Smooth muscle cell (in vitro differentiated cells): ENCODE measurements at regions not wholly inside any gene's neighbourhood (a gene's known extent, or its start where the extent isn't known, plus 50 kb on each side); places are given as distances from the start of the nearest gene placed in this dataset.

Experiments
- DNase-seq: peaks from one replicate; lab custom pipeline; 2025; ENCODE audit not compliant: unreplicated experiment; lab: John Stamatoyannopoulos, UW
- H2AFZ ChIP-seq: fragments of 200-600 bp; sonication (generic); 2 replicates; pipeline ENCODE4 v1.6.0; 2016; ENCODE audit warnings: antibody characterized with exemption, low read depth, mild to moderate bottlenecking
- H3F3A ChIP-seq: fragments of 200-600 bp; sonication (generic); 2 replicates; pipeline ENCODE4 v1.6.0; 2017; ENCODE audit warnings: antibody characterized with exemption, low read depth
- H3K27ac ChIP-seq: fragments of 200-600 bp; sonication (generic); 2 replicates; pipeline ENCODE4 v1.5.1; 2016; ENCODE audit warnings: low read depth, mild to moderate bottlenecking
- H3K27me3 ChIP-seq: fragments of 200-600 bp; sonication (generic); 2 replicates; pipeline ENCODE4 v1.6.1; 2016; ENCODE audit warnings: low read depth, mild to moderate bottlenecking
- H3K36me3 ChIP-seq: fragments of 200-600 bp; sonication (generic); 2 replicates; pipeline ENCODE4 v1.5.1; 2016; ENCODE audit warnings: low read depth
- H3K4me1 ChIP-seq: fragments of 200-600 bp; sonication (generic); 2 replicates; pipeline ENCODE4 v1.5.1; 2016; ENCODE audit warnings: low read depth
- H3K4me2 ChIP-seq: fragments of 200-600 bp; sonication (generic); 2 replicates; pipeline ENCODE4 v1.6.0; 2016; ENCODE audit warnings: mild to moderate bottlenecking
- H3K4me3 ChIP-seq: fragments of 200-600 bp; sonication (generic); 2 replicates; pipeline ENCODE4 v1.5.1; 2016; ENCODE audit warnings: mild to moderate bottlenecking
- H3K79me2 ChIP-seq: fragments of 200-600 bp; sonication (generic); 2 replicates; pipeline ENCODE4 v1.6.0; 2016; ENCODE audit warnings: low read depth, mild to moderate bottlenecking
- H3K9ac ChIP-seq: fragments of 200-600 bp; sonication (generic); 2 replicates; pipeline ENCODE4 v1.6.0; 2016; ENCODE audit warnings: low read depth
- H3K9me3 ChIP-seq: fragments of 200-600 bp; sonication (generic); replicated peaks from 2 replicates; pipeline ENCODE4 v1.5.1; 2016; ENCODE audit warnings: low read depth
- H4K20me1 ChIP-seq: fragments of 200-600 bp; sonication (generic); 2 replicates; pipeline ENCODE4 v1.6.0; 2016; ENCODE audit warnings: low read depth
- WGBS: methylation state at CpG from one replicate; pipeline ENCODE4 v1.1.7; 2016; ENCODE audit warnings: low lambda C conversion rate; 5-methylcytosine and 5-hydroxymethylcytosine counted together
- TF ChIP-seq, protein P1 (sequence below): fragments of 200-600 bp; sonication (generic); IDR thresholded peaks from 2 replicates; pipeline ENCODE4 v1.5.1; 2017; ENCODE audit warnings: borderline replicate concordance, mild to moderate bottlenecking, antibody characterized with exemption; ENCODE audit not compliant: insufficient read depth, poor library complexity, severe bottlenecking

GRCh38 chr11:76279038-76279437 is 72.7 kb upstream of the WNT11 start:
- H3K27ac ChIP-seq, result no peak overlapping the region
- no peaks in the 10 kb centered on the region for H3F3A ChIP-seq
- no peak overlapping the region for H3K9ac ChIP-seq
- TF ChIP-seq, protein P1, sequence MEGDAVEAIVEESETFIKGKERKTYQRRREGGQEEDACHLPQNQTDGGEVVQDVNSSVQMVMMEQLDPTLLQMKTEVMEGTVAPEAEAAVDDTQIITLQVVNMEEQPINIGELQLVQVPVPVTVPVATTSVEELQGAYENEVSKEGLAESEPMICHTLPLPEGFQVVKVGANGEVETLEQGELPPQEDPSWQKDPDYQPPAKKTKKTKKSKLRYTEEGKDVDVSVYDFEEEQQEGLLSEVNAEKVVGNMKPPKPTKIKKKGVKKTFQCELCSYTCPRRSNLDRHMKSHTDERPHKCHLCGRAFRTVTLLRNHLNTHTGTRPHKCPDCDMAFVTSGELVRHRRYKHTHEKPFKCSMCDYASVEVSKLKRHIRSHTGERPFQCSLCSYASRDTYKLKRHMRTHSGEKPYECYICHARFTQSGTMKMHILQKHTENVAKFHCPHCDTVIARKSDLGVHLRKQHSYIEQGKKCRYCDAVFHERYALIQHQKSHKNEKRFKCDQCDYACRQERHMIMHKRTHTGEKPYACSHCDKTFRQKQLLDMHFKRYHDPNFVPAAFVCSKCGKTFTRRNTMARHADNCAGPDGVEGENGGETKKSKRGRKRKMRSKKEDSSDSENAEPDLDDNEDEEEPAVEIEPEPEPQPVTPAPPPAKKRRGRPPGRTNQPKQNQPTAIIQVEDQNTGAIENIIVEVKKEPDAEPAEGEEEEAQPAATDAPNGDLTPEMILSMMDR, result no peak
- H3K27me3 ChIP-seq, result peaks cover 2% of the 10 kb centered on the region
- H3K4me3 ChIP-seq, result no peak overlapping the region
- H2AFZ ChIP-seq, result no peak overlapping the region
- H3K36me3 ChIP-seq, result no peaks in the 10 kb centered on the region
- H3K79me2 ChIP-seq, result no peaks in the 10 kb centered on the region
- no peaks in the 10 kb centered on the region for H4K20me1 ChIP-seq
- 96% methylated on average over 6 of the region's 6 CpGs for WGBS
- DNase-seq, result no peak
- H3K4me2 ChIP-seq, result no peak overlapping the region
- H3K9me3 ChIP-seq, result no peaks in the 10 kb centered on the region
- H3K4me1 ChIP-seq, result no peaks in the 10 kb centered on the region

DNA sequence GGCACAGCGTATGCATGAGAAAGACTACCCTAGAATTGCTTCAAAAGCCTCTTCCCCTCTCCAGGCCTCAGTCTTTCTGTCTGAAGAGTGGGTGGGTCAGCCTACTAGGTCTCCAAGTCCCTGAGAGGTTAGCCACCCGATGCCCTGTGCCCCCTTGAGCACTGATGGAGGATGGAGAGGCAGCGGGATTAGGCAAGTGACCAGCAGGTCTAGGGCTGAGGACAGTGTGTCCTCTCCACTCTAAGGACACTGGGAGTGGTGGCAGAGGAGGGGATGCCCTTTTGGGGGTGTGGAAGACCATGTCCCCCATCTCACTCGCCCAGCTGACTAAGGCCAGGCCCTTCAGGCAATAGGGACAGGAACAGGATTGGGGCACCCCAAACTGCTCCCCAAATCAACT is 72.2 kb upstream of the WNT11 start:
- H3K79me2 ChIP-seq, result no peaks in the 10 kb centered on the region
- no peak overlapping the region for H3K4me2 ChIP-seq
- H3F3A ChIP-seq, result no peaks in the 10 kb centered on the region
- H3K4me3 ChIP-seq, result no peak overlapping the region
- H3K36me3 ChIP-seq, result no peaks in the 10 kb centered on the region
- TF ChIP-seq, protein P1, result no peak
- no peak overlapping the region for H3K9ac ChIP-seq
- H3K4me1 ChIP-seq, result no peaks in the 10 kb centered on the region
- no peak overlapping the region for H2AFZ ChIP-seq
- no peak for DNase-seq
- 96% methylated on average over 4 of the region's 4 CpGs for WGBS
- H3K27me3 ChIP-seq, result peaks cover 2% of the 10 kb centered on the region
- H4K20me1 ChIP-seq, result no peaks in the 10 kb centered on the region
- no peaks in the 10 kb centered on the region for H3K9me3 ChIP-seq
- H3K27ac ChIP-seq, result no peak overlapping the region

- Histone ChIP-seq H3K4me3 (no peak overlapping the region), H3K79me2 (no peaks in the 10 kb centered on the region), H3K9ac (no peak overlapping the region), H3K27ac (no peak overlapping the region), H3K27me3 (peaks cover 2% of the 10 kb centered on the region), H2AFZ (no peak overlapping the region), H3K36me3 (no peaks in the 10 kb centered on the region), H3F3A (no peaks in the 10 kb centered on the region), H3K4me1 (no peaks in the 10 kb centered on the region), H4K20me1 (no peaks in the 10 kb centered on the region), H3K4me2 (no peak overlapping the region), H3K9me3 (no peaks in the 10 kb centered on the region)
- WGBS, result 89% methylated on average over 25 of the region's 25 CpGs
- TF ChIP-seq, protein P1, result no peak
- DNase-seq, result no peak
Observed at GRCh38 chr11:76277298-76278175, 71.2 kb upstream of the WNT11 start.

DNA sequence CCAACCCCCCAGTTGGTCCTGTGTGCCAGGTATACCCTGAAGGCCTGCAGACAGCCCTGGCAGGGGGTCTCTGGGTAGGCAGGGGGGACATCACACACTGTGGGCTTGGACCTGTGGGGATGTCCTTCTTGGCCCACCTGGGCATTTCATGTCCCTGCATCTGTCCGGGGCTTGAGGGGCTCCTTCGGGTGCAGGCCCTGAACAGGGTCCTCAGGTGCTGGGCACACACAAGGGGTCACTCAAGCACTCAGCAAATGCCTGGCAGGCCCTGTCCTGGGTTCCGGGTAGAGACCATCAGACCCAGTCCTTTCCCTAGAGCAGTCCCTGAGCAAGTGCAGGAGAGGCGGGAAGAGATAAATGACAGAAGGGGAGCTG is 70.5 kb upstream of the WNT11 start:
- no peak for DNase-seq

More for the DNA sequence above, 70.5 kb upstream of the WNT11 start:
- no peaks in the 10 kb centered on the region for H4K20me1 ChIP-seq
- no peaks in the 10 kb centered on the region for H3K27me3 ChIP-seq
- no peak overlapping the region for H3K9ac ChIP-seq
- H2AFZ ChIP-seq, result no peak overlapping the region
- H3K4me2 ChIP-seq, result no peak overlapping the region
- no peaks in the 10 kb centered on the region for H3F3A ChIP-seq
- TF ChIP-seq, protein P1, result no peak
- WGBS, result 97% methylated on average over 4 of the region's 4 CpGs
- H3K36me3 ChIP-seq, result no peaks in the 10 kb centered on the region
- H3K27ac ChIP-seq, result no peak overlapping the region
- no peak overlapping the region for H3K4me3 ChIP-seq
- H3K9me3 ChIP-seq, result no peaks in the 10 kb centered on the region
- H3K4me1 ChIP-seq, result no peaks in the 10 kb centered on the region
- no peaks in the 10 kb centered on the region for H3K79me2 ChIP-seq
